GM19328 (cell line): ENCODE measurements at regions not wholly inside any gene's neighbourhood (a gene's known extent, or its start where the extent isn't known, plus 50 kb on each side); places are given as distances from the start of the nearest gene placed in this dataset.
"Not testable (repeated sequence)": the region's sequence is repeated elsewhere in the genome, so short reads cannot be mapped to it uniquely, and the experiment has no call there.

ENCODE experiments used
- ATAC-seq: cut with Tn5 transposase; IDR thresholded peaks from one replicate; pipeline ENCODE4 v1.9.1; 2021; ENCODE audit warnings: mild to moderate bottlenecking, moderate library complexity; ENCODE audit not compliant: unreplicated experiment

DNA sequence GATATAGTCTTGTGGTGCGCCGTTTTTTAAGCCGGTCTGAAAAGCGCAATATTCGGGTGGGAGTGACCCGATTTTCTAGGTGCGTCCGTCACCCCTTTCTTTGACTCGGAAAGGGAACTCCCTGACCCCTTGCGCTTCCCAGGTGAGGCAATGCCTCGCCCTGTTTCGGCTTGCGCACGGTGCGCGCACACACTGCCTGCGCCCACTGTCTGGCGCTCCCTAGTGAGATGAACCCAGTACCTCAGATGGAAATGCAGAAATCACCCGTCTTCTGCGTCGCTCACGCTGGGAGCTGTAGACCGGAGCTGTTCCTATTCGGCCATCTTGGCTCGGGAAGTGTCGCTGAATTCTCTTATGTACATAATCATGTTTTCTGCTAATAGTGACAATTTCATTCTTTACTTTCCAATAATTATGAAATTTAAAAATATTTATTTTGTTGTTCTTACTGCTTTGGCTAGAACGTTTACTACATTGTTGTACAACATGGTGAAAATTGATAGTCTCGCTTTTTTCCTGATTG, 61.2 kb upstream of the MINDY3 start:
- not testable (repeated sequence) for ATAC-seq

- ATAC-seq = no peak
Measured at GRCh38 chr10:15931376-15931775, 71.1 kb upstream of the MINDY3 start.

- ATAC-seq = not testable (repeated sequence)
Measured at GRCh38 chr10:15939543-15939942, 79.2 kb upstream of the MINDY3 start.

- ATAC-seq = no peak
Measured at GRCh38 chr10:15943426-15943825, 83.1 kb upstream of the MINDY3 start.

DNA sequence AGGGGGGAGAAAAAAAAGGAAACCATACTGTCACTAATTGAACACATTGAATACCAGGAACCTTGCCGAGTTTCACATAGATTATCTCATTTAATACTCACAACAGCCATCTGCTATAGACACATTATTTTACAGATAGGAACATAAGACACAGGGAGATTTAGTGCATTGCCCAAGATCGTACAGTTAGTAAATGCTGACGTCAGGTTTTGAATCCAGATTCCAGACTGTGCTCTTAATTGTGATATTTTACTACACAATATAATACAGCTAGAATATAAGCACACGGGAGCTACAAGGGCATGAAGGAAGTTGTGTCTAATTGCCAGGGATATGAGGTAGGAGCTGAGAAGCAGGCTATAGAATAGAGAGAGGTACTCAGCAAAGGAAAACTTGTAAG, 93.9 kb upstream of the MINDY3 start:
- no peak for ATAC-seq

- ATAC-seq = no peak
Measured at GRCh38 chr10:15960277-15960676, 100.0 kb upstream of the MINDY3 start.

DNA sequence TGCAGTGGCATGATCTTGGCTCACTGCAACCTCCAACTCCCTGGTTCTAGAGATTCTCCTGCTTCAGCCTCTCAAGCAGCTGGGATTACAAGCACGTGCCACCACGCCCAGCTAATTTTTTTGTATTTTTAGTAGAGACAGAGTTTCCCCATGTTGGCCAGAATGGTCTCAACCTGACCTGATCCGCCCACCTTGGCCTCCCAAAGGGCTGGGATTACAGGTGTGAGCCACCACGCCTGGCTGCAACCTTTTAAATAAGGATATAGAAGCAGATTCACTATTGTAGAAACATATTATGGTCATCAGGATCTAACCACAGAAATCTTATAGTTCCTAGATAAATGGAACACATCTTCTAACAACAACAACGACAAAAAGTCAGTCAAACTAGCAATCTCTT, 112.4 kb upstream of the MINDY3 start:
- not testable (repeated sequence) for ATAC-seq

DNA sequence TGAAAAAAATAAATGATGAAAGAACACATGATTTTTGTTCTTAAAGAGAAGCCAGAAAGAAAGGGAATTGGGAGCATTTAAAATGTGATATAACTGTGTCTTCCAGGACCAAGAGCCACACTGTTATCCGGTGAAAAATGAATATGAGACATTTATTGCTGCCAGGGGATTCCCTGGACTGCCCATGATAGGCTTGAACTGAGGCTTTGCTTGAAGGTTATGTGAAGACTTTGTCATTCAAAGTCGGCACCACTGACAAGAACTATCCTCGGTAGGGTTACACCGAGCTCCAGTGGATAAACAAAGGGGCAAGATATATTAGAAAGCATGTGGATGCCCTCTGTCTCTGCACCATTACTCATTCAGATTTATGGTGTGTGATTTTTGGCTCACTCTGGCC, 125.4 kb upstream of the MINDY3 start:
- no peak for ATAC-seq

GRCh38 chr10:15990535-15991129, 130.3 kb upstream of the MINDY3 start:
- no peak for ATAC-seq

DNA sequence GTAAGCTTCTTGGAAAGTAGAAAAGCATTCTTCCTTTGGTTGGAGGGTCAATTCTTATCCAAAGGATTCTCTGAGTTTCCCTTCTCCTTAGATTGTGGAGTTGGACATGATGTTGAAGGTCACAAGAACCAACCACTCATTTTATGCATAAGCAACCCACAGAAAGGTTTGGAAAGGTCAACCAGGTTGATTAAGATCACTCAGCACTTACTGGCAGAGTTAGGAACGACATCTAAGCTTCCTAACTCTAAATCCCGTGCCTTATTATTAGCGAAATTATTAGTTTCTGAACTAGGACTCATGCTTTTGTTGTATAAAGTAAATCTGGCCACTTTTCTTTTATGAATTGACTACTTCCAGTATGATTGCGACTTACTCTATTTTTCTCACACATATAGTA, 137.0 kb upstream of the MINDY3 start:
- ATAC-seq = no peak

DNA sequence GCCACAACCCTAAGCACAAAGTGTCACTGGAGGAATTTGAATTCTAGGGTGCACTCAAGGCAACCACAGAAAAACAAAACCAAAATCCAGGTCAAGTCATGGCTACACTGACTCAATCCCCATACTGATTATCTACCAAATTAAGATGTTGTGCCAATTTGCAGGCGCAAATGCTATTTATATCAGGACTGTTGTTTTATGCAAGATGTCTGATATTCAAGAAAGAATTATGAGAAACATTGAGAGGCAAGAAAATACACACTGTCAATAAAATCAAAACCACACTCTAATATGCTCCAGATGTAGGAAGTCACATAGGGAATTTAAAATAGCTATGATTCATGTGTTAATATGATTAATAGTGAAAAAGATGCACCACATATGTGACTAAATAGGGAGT, 141.3 kb upstream of the MINDY3 start:
- no peak for ATAC-seq

- no peak for ATAC-seq
Measured at GRCh38 chr10:16009785-16010184, 149.5 kb upstream of the MINDY3 start.

DNA sequence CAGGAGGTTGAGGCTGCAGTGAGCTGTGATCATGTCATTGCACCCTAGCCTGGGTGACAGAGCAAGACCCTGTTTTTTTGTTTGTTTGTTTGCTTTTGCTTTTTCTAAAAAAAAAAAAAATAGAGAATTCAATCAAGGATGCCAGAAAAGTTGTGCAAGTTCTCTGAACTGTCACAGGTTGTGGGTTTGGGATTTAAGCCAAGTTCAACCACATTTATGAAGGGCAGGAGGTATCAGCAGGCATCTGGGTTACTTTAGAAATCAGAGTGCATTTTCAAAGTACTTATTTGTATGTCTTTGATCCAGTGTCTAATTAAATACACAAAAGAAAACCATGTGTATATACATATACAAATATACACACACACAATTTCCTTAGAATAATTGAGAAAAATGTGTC, 151.2 kb upstream of the MINDY3 start:
- ATAC-seq = no peak

DNA sequence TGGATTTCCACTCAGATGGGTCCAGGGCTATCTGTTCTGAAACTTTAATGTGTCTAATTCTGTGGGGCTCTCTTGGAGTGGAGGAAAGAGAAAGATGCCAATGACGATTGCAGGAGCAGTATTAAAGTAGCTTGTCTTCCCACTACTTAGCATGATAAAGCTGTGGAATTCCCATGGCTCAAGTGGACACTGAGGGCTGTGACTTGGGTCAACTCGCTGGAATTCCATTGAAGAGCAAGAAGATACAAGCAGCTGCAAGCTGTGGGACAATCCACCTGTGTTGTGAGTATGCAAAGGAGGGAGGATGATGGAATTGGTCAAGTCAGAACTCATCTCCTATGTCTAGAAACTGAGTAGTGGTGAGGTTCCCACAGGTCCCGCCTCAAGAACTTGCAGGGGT, 154.2 kb upstream of the MINDY3 start:
- no peak for ATAC-seq

DNA sequence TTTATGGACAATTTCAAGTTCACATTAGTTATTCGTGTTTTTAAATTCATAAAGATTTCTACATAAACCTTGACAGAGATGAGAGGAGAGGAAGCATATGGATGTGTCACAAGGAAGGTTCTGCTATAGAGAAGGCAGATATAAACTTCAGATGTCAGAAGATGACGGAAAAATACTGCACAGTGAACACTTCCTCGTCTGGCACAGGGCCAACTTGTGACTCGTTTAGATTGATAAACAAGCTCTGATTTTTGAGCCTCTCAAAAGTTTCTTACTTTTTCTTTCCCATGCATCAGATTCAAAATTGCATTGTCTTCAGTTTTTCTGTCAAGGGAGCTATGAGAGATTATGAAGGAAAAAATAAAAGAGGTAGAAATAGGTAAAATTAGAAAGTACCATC, 156.4 kb upstream of the MINDY3 start:
- ATAC-seq = no peak

DNA sequence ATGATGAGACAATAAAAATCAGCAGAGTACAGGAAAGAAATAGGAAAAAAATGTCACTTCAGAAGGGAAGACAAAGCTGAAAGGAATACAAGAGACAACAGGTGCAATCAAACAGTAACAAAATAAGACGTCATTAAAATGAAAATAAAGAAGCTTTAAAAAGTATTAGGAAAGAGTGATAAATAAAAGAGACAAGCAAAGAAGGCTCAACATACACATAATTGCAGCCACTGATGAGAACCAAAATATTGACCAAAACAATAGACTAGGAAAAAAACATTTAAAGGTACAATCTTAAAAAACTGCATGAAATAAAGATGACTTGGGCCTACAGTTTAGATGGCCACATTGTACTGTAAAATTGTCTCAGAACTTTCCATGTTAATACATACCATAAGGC, 160.5 kb upstream of the MINDY3 start:
- no peak for ATAC-seq

- ATAC-seq = not testable (repeated sequence)
Measured at GRCh38 chr10:16026832-16027231, 166.5 kb upstream of the MINDY3 start.

GRCh38 chr10:16030562-16030961, 170.3 kb upstream of the MINDY3 start:
- ATAC-seq = no peak

DNA sequence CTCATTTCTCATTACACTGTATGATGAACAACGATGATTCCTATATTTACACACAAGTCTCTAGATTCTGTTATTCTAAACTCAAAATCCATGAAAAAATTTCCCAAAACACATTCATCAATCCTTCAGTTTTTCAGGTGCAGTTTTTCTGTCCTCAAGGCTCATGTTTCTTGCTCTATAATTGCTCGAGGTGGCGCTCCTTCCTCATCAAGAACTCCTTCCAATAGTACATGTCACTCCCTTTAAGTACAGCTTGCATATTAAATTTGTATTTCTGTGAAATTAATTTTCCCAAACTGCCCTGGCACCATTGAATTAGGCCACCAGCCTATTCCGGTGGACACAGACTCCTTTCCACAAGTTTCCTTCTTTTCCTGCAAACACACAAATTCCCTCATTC, 188.7 kb upstream of the MINDY3 start:
- ATAC-seq = no peak

- no peak for ATAC-seq
Measured at GRCh38 chr10:16049782-16050181, 189.5 kb upstream of the MINDY3 start.

- no peak for ATAC-seq
Measured at GRCh38 chr10:16063350-16063749, 203.0 kb upstream of the MINDY3 start.

DNA sequence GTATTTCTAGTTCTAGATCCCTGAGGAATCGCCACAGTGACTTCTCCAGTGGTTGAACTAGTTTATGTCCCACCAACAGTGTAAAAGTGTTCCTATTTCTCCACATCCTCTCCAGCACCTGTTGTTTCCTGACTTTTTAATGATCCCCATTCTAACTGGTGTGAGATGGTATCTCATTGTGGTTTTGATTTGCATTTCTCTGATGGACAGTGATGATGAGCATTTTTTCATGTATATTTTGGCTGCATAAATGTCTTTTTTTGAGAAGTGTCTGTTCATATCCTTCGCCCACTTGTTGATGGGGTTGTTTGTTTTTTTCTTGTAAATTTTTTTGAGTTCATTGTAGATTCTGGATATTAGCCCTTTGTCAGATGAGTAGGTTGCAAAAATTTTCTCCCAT, 223.2 kb upstream of the MINDY3 start:
- ATAC-seq = not testable (repeated sequence)

DNA sequence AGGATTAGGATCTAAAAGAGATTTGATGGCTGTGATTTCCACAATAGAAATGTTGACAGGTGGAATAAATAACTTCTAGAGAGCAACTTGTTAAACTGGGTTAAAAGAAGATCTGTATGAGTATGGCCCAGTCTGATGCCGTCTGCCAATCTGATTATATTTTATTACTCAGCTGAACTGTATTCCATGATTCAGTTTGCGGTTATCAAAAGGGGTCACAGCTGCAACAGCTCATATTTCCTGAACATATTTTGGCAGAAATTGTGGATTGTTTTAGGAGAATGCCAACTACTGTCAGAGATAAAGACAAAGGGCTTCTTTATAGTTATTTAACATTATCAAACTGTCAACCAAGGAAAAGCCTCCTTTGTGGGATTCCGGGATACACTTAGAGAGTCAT, 244.8 kb upstream of the MINDY3 start:
- no peak for ATAC-seq
